ENCODE measurements at regions not wholly inside any gene's neighbourhood (a gene's known extent, or its start where the extent isn't known, plus 50 kb on each side); places are given as distances from the start of the nearest gene placed in this dataset.

- no peak for DNase-seq
These were observed 847.7 kb upstream of the RBFOX1 start for GRCh38 chr16:6484935-6485334.

GRCh38 chr16:6484081-6484480 is 848.6 kb upstream of the RBFOX1 start:
- no peak for DNase-seq

GRCh38 chr16:6483469-6484033 is 849.1 kb upstream of the RBFOX1 start:
- no peak for DNase-seq

- DNase-seq, result no peak
These were observed 849.8 kb upstream of the RBFOX1 start for GRCh38 chr16:6482696-6483468.

- no peak for DNase-seq
These were observed 850.8 kb upstream of the RBFOX1 start for GRCh38 chr16:6481894-6482293.

GRCh38 chr16:6453742-6454141 is 878.9 kb upstream of the RBFOX1 start:
- DNase-seq, result no peak

GRCh38 chr16:6447021-6447790 is 885.4 kb upstream of the RBFOX1 start:
- no peak for DNase-seq

GRCh38 chr16:6446370-6446769 is 886.3 kb upstream of the RBFOX1 start:
- no peak for DNase-seq

- DNase-seq, result no peak
These were observed 893.5 kb upstream of the RBFOX1 start for GRCh38 chr16:6439129-6439528.

- DNase-seq, result no peak
These were observed 903.8 kb upstream of the RBFOX1 start for GRCh38 chr16:6428861-6429260.

- DNase-seq, result no peak
These were observed 905.0 kb upstream of the RBFOX1 start for GRCh38 chr16:6427621-6428020.

- DNase-seq, result no peak
These were observed 925.0 kb upstream of the RBFOX1 start for GRCh38 chr16:6407596-6407995.

GRCh38 chr16:6406028-6406427 is 926.6 kb upstream of the RBFOX1 start:
- DNase-seq, result no peak

- DNase-seq, result no peak
These were observed 949.7 kb upstream of the RBFOX1 start for GRCh38 chr16:6382924-6383459.

GRCh38 chr16:6381896-6382295 is 950.7 kb upstream of the RBFOX1 start:
- no peak for DNase-seq

- DNase-seq, result no peak
These were observed 954.7 kb upstream of the RBFOX1 start for GRCh38 chr16:6377956-6378355.

GRCh38 chr16:6375465-6376075 is 957.1 kb upstream of the RBFOX1 start:
- DNase-seq, result no peak

- DNase-seq, result no peak
These were observed 957.8 kb upstream of the RBFOX1 start for GRCh38 chr16:6374821-6375220.

- DNase-seq, result no peak
These were observed 967.8 kb upstream of the RBFOX1 start for GRCh38 chr16:6364846-6365245.

GRCh38 chr16:6363896-6364607 is 968.6 kb upstream of the RBFOX1 start:
- DNase-seq, result no peak

- no peak for DNase-seq
These were observed 969.2 kb upstream of the RBFOX1 start for GRCh38 chr16:6363396-6363795.

- DNase-seq, result no peak
These were observed 970.3 kb upstream of the RBFOX1 start for GRCh38 chr16:6362321-6362720.

GRCh38 chr16:6360641-6361040 is 972.0 kb upstream of the RBFOX1 start:
- DNase-seq, result no peak
